Right renal cortex interstitium (tissue), 3 donors: ENCODE measurements at regions not wholly inside any gene's neighbourhood (a gene's known extent, or its start where the extent isn't known, plus 50 kb on each side); places are given as distances from the start of the nearest gene placed in this dataset.
"Not testable (repeated sequence)": the region's sequence is repeated elsewhere in the genome, so short reads cannot be mapped to it uniquely, and the experiment has no call there.

Experiments used
- DNase-seq, 3 donors: peaks; one replicate each; pipeline ENCODE4 v3.0.0-alpha.2; 2013; ENCODE audit warnings: low read depth in 3 of 3, low spot score in 2 of 3

DNA sequence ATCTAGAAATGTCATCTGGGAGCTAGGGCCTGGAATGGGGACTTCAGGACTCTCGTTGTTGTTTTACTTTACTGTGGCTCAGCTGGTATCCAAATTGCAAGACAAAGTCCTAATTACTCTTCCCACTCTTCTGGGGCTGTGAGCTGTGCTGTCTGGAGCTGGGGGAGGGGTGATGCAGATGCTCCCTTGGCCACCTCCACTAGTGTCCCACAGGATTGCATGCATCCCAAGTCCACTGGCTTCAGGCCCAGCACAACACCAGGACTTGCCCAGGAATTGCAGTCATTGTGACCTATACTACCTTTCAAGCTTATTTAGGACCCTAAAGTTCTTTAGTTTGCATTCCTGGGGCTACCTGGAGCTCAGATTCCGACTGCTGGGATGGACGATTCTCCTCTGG lies 366.1 kb upstream of the FAM47C start:
- no peak for DNase-seq

DNA sequence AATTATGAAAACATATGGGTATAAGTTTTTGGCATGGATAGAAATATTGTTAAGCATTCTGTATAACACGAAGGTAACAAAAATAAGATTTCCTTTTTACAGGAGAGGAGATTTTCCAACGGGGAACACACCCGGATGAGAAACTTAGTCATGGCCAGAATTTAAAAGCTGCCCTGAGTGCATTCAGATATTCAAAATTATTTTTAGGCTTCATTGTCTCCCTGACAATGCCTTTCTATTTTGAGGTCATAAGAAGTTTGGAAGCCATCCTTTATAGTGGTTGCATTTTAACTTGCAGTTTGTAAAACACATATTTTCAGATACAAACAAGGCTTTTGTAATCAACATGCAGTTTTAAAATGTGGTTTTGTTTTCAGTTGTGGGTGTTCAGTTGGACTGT lies 357.5 kb upstream of the FAM47C start:
- no peak for DNase-seq

DNA sequence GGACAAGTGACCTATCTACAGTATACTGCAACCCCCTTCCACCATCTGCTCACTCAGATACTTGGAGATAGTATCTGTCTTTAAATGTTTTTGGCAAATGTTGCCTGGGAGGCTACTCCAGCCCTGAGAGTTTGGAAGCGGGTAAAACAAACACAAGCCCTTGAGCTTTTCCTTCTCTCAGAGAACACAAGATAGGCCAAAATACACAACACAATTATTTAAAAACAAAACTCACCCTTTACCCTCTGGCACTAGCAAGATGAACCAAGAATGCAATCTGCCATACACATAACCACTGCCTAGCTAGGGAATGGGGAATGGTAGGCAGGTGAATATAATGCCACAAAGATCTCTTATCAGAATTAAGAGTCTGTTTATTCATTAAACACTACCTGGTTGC lies 324.7 kb upstream of the FAM47C start:
- DNase-seq: no peak

DNA sequence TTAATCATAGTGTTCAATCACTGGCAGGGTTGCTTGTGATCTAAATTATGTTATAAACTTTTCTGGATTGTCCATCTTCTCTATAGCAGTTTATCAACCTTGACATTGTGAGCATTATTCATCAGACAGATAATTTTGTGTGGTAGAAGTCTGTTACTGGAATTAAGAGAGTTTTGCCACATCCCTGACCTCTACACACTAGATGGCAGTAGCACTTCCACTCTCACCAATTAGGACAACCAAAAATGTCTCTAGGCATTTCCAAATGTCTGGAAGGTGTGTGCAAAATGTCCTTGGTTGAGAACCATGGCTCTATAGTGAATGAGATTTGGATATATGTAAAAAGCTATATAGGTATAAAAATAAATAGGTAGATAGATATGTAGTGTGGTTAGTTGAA lies 324.1 kb upstream of the FAM47C start:
- DNase-seq: no peak

DNA sequence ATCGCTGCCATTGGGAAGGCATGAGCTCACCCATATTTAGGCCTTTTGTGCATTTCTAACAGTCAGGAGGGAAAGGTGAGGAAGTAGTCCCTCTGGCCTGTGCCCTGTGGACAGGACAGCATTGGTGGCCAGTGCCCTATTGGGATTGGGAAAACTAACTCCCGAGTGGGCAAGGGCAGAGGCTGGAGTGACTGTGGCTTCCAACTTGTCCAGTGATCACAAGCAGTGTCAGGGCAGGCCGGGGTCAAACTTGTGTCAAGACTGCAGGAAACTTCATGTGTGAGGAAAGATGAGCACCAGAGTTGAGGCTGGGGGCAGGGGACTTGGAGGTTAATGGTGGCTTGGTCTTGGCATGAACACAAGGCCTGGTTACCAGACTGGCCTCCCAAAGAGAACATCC lies 286.2 kb upstream of the FAM47C start:
- no peak for DNase-seq

DNA sequence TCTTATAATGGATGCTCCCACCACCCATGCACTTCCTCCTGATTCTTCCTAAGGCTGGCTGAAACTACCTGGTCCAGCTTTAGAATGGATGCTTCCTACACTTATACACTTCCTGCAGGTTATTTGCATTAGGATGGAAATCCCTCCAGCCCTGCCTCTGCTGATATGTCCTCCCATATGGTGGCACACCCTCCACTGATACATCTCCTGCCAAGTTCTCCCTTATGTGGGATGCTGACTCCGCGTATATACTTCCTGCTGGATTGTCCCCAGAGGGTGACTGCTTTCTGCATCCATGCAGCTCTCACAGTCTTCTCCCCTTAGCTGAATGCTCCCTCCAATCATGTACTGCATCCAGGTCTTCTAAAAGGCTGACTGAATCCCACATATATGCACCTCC lies 254.6 kb upstream of the FAM47C start:
- no peak for DNase-seq

DNA sequence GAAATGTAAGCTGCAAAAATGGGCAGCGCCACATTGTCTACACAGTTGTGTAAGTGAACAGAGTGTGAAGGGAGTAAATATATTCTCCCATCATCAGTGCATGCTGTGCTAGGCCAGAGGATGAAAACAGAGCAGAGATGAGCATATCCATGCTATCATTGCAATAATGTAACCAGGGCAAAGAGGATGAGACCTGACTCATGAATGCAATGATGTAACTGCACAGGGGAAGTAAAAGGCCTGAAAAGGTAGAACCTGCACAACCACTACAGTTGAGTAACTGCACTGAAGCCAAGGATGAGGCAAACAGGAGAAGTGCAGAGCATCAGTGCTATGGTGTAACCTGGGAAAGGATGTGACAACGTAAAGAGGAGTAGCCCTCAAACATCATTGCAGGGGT lies 220.4 kb upstream of the FAM47C start:
- no peak for DNase-seq

DNA sequence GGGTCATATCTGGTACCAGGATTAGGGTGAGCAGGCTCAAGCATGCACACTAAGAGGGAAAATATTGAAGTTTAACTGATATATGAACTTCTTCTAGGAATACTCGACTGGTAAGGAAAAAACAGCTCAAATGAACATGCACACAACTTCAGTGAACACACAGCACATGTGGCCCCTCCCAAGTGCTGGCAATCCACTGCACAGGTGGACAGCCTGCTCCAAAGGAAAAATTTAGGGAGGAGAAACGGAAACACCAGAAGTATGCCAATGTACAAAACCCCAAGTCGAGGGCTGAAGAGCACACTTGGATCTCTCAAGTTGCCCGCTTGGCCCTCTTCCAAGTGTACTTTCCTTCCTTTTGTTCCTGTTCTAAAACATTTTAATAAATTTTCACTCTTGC lies 205.0 kb upstream of the FAM47C start:
- no peak for DNase-seq

DNA sequence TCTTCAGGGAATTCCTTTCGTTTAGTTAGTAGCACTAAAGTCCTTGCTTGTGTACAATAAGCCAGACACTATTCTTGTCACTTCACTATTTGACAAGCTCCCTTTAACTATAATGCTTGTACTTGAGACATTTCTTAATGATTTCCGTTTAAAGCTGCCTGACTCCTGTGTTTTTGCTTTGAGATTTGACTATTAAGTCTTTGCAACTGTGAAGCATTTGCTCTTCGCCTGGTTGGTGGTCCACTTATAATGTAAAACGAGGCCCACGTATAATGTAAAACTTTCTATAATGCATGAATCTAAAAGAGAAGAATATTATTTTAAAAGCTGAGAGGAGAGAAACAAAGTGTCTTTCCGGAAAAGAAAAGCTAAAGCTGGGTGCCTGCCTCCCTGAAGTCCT lies 204.1 kb upstream of the FAM47C start:
- DNase-seq: no peak

DNA sequence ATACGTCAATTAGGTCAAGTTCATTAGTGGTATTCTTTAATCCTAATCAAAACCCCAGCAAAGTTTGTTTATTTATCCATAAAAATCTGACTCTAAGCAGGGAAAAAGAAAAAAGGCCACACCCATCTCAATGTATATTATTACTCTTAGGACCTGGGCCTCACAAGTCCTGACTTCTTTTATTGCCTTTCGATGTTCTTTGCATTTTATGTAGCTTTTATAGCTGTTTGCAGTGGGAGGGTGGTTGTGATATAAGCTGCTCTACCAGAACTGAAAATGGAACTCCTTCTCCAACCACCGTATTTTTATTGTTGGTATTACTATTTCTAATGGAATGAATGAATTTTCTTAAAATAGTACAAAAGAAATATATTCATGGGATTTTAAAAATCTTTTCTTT lies 163.3 kb upstream of the FAM47C start:
- DNase-seq: no peak

DNA sequence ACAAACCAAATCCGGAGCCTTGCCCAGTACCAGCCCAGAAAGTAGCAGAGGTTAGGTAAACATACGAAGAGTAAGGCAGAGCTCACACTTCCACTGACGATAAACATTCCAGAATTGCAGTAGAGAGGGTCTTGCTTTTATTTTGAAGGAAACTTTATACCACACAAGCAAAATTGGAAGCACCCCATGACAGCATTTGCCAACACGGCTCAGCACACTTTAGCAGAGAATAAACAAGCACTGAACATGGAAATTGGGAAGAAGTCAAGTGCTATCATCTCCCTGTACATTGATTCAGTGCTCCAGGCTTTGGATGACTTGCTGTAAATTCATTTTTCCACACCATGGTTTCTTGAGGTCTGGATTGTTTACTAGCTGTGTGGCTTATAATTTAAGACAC lies 160.7 kb upstream of the FAM47C start:
- no peak for DNase-seq

DNA sequence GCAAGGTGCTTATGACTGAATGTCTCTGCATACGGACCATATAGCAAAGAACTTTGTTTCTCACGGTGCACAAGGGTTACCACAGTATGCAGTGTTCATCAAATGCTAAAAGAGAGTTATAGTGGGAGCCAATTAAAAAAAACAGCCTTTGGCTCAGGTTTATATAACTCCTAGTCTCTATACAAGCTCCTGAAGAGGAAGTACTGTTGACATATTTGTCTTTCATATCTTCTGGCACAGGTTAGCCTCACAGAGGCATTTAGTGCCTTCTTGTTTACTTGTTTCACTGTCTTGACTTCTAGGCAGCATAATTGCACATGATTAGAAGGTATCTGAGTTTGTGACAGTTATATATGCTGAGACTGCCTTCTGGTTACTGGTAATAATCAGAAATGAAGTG lies 158.8 kb upstream of the FAM47C start:
- no peak for DNase-seq

DNA sequence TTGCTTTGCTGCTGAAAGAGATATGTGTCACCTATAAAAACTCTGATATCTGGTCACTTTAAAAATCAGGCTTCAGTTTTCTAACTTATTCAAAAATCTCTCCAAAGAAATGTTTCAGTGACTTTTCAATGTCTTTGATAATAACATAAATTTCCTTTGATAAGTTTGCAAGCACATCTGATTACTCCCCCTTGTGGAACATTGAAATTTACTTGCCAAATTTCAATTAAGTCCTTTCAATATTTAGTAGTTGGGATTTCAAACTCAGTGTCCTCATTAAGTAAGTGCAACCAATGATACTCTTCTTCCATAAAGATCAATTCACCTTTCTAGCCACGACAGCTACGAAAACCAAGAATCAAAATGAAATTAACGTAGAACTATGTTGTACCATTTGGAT lies 151.3 kb upstream of the FAM47C start:
- no peak for DNase-seq

DNA sequence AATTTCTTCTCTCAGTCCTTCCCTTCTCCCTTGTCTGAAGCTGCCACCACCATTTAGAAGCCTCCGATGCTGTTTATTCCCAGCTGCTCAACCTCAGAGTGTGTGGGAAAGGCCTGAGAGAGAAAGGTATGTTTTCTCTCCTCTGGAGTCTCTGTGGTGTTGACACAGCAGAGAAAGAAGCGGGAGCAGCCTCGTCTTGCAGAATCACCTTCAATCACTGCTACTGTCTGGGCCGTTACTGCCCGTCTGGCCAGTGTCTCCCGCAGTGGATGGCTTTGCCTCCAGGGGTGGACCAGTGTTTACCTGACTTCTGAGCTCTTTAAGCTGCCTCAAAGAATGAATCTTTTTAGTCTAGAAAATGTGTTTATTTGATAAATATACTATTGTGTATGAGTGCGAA lies 148.9 kb upstream of the FAM47C start:
- no peak for DNase-seq

DNA sequence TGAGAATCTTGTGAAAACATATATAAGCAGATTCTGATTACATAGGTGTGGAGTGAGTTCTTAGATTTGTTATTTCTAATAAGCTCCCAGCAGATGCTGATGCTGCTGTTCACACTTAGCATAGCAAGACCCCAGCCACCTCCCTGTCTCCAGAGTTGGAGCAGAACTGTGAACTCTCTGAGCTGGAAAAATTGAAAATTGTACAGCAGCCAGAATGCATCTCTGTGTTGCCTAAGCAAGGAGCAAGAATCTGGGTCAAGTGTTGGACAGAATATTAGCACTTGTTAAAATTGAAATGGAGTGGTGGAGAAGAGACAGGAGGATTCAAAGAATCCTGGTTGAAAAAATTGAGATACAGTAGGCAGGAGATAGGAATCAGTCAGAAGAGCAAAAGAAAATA lies 146.6 kb upstream of the FAM47C start:
- no peak for DNase-seq

DNA sequence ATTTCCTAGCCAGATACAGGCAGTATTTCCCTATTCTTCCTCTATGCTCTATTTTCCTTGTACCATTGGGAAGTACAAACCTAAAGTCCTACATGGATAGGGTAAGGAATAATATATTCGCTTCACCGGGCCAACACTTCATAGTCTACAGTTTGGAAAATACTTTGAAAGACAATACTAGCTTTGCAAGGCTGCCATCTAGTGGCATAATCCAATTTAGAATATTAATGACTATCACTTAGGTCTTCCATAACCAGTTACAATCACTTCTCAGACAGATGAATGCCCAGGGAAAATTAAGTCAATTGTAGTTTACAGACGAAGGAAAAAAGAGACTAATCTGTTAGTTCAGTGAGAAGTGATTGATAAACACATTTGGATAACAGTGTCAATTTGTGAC lies 141.0 kb upstream of the FAM47C start:
- DNase-seq: peak; percentile 3 to 19 (median 10)

DNA sequence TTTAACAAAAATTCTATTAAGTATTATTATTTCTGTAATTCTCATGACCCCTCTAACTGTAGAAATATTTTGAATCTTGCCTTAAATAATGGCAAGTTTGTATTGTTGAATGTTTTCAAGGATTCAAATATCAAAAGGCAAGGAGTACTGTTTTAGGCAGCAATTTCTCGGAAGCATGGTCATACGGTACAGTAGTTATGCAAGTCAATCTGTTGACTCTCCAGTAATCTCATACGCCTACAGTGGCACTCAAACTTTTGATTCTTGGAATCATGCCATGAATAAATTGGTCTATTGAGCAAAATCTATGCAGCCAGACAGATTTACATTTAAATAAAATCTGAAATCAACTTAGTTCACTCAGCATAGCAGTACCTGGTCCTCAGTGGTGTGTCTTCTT lies 139.6 kb upstream of the FAM47C start:
- DNase-seq: no peak

DNA sequence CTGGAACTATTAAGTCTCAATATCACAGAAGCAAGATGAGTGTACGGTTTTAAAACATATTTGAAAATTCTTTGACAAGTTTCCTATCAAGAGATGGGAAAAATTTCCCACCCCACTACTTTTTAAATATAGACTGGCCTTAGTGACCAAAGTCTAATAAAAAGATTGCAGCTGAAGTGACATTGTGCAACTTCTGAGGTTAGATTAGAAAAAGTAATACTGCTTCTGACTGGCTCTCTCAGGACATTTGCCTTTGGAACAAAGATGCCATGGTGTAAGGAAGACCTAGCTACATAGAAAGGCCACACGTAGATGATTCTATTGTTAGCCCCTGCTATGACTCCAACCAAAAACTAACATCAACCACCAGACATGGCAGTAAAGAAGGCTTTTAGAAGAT lies 138.7 kb upstream of the FAM47C start:
- no peak for DNase-seq

DNA sequence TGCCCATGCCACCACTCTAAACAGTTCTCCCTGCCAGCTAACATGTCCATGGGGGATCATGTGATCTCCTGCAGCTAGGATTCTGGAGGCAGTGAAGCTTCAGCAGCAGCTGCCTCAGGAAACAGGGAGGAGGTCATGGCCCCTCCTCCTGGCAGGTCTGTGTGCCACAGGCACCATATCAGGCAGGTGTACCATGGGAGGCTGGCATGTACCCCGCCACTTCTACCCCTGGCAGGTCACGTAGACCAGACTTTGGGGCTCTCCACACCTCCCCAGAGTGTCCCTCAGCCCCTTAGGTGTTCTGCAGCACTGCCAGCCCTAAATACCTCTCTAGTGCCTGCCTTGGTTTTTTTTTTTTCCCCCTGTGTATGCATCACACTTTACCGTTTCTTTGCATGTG lies 110.5 kb upstream of the FAM47C start:
- DNase-seq: no peak

DNA sequence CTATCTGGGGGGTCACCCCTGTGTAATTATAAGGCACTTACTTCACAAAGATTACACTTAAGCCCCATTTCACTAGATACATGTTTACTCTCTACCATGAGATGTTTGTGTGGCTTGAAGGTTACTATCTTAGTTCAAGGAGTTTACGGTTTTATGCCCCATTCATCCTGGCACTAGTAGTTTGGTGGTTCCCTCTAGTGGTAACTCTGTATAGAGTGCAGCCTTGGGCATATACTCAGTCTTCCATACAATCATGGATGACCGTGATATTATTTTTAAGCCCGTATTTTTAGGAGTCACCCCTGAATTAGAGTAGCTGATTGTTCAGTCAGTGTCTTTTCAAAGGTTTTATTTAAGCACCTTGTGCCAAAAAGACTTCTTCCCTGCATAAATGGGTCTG lies 109.9 kb upstream of the FAM47C start:
- no peak for DNase-seq

DNA sequence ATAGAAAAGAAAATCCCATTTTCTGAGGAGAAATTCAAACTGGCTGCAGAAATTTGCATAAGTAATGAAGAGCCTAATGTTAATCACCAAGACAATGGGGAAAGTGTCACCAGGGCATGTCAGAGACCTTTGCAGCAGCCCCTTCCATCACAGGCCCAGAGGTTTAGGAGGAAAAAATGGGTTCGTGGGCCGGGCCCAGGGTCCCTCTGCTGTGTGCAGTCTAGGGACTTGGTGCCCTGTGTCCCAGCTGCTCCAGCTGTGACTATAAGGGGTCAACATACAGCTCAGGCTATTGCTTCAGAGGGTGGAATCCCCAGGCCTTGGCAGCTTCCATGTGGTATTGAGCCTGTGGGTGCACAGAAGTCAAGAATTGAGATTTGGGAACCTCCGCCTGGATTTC lies 103.6 kb upstream of the FAM47C start:
- DNase-seq: not testable (repeated sequence)

DNA sequence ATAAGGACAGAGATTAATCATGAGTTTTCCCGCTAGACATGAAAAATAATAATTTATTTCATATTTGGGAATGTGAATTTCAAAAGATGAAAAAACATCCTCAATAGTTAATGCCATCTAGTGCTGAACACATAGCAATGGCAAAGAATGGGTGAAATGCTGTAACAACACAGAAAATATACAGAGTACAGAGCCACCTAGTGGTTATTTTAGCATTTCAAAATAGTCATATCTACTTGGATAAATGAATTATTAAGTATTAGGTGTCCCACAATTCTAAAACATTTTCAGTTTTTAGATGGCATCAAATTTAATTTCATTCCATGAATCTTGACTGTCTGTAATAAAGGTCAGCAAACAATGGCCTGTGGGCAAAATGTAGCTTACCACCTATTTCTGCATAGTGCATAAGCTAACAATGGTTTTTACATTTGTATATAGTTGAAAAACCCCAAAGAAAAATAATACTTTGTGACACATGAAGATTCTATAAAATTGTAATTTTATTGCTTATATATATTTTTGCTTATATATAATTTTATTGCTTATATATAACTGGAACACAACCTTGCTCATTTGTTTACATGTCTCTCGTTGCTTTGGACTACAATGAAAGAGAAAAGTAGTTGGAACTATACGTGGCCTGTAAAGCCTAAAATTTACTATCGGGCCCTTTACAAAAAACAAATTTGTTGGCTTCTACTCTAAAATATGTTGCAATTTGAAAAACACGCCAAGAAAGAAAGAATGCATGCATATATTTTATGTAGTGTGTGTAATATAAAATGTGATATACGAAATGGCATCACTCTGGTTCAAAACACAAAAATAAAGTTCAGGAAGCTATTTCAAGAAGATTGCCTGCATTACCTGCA lies 99.1 kb upstream of the FAM47C start:
- DNase-seq: no peak

DNA sequence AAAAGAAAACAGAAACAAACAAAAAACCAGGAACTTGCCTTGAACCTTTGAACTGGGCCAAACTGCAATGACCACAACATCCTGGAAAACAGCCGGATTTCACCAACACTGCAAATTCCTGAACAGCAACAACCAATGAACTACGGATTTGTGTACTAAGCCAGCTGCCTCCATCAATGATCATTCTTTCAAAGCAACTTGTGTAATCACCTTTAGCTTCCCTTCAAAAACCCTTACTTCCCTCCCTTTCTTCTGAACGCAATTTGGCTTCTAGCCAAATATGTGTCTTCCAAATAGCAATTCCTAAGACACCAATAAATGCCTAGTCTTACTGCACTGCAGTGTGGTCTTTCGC lies 98.5 kb upstream of the FAM47C start:
- no peak for DNase-seq
